Ovary (tissue), 3 donors: ENCODE measurements at regions not wholly inside any gene's neighbourhood (a gene's known extent, or its start where the extent isn't known, plus 50 kb on each side); places are given as distances from the start of the nearest gene placed in this dataset.

Source experiments
- CTCF ChIP-seq, 3 donors: fragments of 450-650 bp in 2 of 3; fragments of 200-600 bp in 1 of 3; IDR thresholded peaks; one replicate each; pipeline versions ENCODE4 v1.5.1 to v1.8.0; 2016 to 2022; ENCODE audit warnings: antibody characterized with exemption in 3 of 3, mild to moderate bottlenecking in 1 of 3
- EP300 ChIP-seq: sonication (generic); formaldehyde crosslinking; IDR thresholded peaks from one replicate; pipeline ENCODE4 v1.6.1; 2017; ENCODE audit warnings: antibody characterized with exemption
- POLR2A ChIP-seq: fragments of 450-650 bp; IDR thresholded peaks from one replicate; pipeline ENCODE4 v1.6.1; 2017; ENCODE audit warnings: antibody characterized with exemption, mild to moderate bottlenecking, moderate library complexity
- donor health status: DM: no; HTN: no; CAD: no.

- TF ChIP-seq CTCF (IDR thresholded peaks at IDR 0.05), result no peak
- no peak for TF ChIP-seq POLR2A
- no peak for TF ChIP-seq EP300
Measured at GRCh38 chr9:135272608-135273007, 185.1 kb downstream of the OLFM1 start.
